ENCODE measurements at regions not wholly inside any gene's neighbourhood (a gene's known extent, or its start where the extent isn't known, plus 50 kb on each side); places are given as distances from the start of the nearest gene placed in this dataset.

GRCh38 chr13:84641491-84641890 is 759.2 kb upstream of the SLITRK1 start:
- no peak for TF ChIP-seq CTCF (conservative IDR thresholded peaks at IDR 0.05; ENCODE audit: low read depth in 2 of 2)
- no peak for TF ChIP-seq POLR2AphosphoS5 (IDR thresholded peaks at IDR 0.05; ENCODE audit: low read depth)
- TF ChIP-seq CREB1 (CRISPR knock-in tag; IDR thresholded peaks at IDR 0.05; ENCODE audit: low read depth) = no peak
- TF ChIP-seq ZNF114 (CRISPR knock-in tag; IDR thresholded peaks at IDR 0.05) = no peak
- no peak for TF ChIP-seq EZH2 (IDR thresholded peaks at IDR 0.05; ENCODE audit: low read depth, unreplicated experiment)
